A673 (cell line): ENCODE measurements at regions not wholly inside any gene's neighbourhood (a gene's known extent, or its start where the extent isn't known, plus 50 kb on each side); places are given as distances from the start of the nearest gene placed in this dataset.

ENCODE experiments used
- EZH2 ChIP-seq: fragments of 200-600 bp; sonication (generic); IDR thresholded peaks from 2 replicates; pipeline ENCODE4 v1.6.1; 2017; ENCODE audit warnings: borderline replicate concordance, low read depth, mild to moderate bottlenecking, mixed read lengths, antibody characterized with exemption, low read length; ENCODE audit not compliant: poor library complexity, severe bottlenecking
- TF ChIP-seq, protein P1 (sequence below): fragments of 300-800, 200-600 bp; sonication (generic); conservative IDR thresholded peaks from 2 replicates; pipeline ENCODE4 v1.5.1; 2017; ENCODE audit warnings: low read depth, mild to moderate bottlenecking, antibody characterized with exemption, low read length, moderate library complexity, mixed read lengths

- TF ChIP-seq, protein P1, sequence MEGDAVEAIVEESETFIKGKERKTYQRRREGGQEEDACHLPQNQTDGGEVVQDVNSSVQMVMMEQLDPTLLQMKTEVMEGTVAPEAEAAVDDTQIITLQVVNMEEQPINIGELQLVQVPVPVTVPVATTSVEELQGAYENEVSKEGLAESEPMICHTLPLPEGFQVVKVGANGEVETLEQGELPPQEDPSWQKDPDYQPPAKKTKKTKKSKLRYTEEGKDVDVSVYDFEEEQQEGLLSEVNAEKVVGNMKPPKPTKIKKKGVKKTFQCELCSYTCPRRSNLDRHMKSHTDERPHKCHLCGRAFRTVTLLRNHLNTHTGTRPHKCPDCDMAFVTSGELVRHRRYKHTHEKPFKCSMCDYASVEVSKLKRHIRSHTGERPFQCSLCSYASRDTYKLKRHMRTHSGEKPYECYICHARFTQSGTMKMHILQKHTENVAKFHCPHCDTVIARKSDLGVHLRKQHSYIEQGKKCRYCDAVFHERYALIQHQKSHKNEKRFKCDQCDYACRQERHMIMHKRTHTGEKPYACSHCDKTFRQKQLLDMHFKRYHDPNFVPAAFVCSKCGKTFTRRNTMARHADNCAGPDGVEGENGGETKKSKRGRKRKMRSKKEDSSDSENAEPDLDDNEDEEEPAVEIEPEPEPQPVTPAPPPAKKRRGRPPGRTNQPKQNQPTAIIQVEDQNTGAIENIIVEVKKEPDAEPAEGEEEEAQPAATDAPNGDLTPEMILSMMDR, result no peak
- TF ChIP-seq EZH2, result no peak
Observed at GRCh38 chr14:38704220-38704619, 398.8 kb downstream of the SEC23A start.
